Upper lobe of left lung (tissue), 4 donors: ENCODE measurements at regions not wholly inside any gene's neighbourhood (a gene's known extent, or its start where the extent isn't known, plus 50 kb on each side); places are given as distances from the start of the nearest gene placed in this dataset.

Experiments used
- POLR2A ChIP-seq, 4 donors: fragments of 450-650 bp; IDR thresholded peaks; one replicate each; pipeline ENCODE4 v1.5.1; 2016 to 2017; ENCODE audit warnings: antibody characterized with exemption in 4 of 4, mild to moderate bottlenecking in 2 of 4
- POLR2AphosphoS5 ChIP-seq, 2 donors: sonication (generic); formaldehyde crosslinking; IDR thresholded peaks; one replicate each; pipeline ENCODE4 v1.5.1; 2017; ENCODE audit warnings: antibody characterized with exemption in 2 of 2
- TF ChIP-seq, protein P1 (sequence below), 6 experiments: fragments of 450-650 bp in 4 of 6; fragments of 200-600 bp in 2 of 6; sonication (generic) in 2 of 6; IDR thresholded peaks; one replicate each; pipeline ENCODE4 v1.5.1; 2016 to 2019; ENCODE audit warnings: antibody characterized with exemption in 6 of 6

DNA sequence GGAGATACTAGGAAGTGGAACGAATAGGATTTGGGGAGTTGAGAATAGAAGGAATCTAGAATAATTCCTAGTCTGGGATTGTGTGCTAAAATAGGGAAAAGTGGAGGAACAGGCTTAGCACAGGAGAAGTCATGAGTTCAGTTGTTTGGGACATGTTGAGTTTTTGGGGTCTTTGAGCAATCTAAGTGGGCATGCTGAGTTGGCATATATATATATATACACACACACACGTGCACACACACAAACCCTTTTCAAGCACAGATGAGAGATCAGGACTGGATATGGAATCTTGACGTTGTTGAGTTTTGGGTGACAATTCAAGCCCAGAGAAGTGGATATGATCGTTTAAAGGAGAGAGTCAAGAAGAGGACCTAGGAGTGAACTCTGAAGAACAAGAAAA, 168.2 kb upstream of the CHST9 start:
- TF ChIP-seq, protein P1, sequence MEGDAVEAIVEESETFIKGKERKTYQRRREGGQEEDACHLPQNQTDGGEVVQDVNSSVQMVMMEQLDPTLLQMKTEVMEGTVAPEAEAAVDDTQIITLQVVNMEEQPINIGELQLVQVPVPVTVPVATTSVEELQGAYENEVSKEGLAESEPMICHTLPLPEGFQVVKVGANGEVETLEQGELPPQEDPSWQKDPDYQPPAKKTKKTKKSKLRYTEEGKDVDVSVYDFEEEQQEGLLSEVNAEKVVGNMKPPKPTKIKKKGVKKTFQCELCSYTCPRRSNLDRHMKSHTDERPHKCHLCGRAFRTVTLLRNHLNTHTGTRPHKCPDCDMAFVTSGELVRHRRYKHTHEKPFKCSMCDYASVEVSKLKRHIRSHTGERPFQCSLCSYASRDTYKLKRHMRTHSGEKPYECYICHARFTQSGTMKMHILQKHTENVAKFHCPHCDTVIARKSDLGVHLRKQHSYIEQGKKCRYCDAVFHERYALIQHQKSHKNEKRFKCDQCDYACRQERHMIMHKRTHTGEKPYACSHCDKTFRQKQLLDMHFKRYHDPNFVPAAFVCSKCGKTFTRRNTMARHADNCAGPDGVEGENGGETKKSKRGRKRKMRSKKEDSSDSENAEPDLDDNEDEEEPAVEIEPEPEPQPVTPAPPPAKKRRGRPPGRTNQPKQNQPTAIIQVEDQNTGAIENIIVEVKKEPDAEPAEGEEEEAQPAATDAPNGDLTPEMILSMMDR (IDR thresholded peaks at IDR 0.05), result no peak
- TF ChIP-seq POLR2A (IDR thresholded peaks at IDR 0.05), result no peak
- TF ChIP-seq POLR2AphosphoS5 (IDR thresholded peaks at IDR 0.05), result no peak
